ENCODE measurements at regions not wholly inside any gene's neighbourhood (a gene's known extent, or its start where the extent isn't known, plus 50 kb on each side); places are given as distances from the start of the nearest gene placed in this dataset.

DNA sequence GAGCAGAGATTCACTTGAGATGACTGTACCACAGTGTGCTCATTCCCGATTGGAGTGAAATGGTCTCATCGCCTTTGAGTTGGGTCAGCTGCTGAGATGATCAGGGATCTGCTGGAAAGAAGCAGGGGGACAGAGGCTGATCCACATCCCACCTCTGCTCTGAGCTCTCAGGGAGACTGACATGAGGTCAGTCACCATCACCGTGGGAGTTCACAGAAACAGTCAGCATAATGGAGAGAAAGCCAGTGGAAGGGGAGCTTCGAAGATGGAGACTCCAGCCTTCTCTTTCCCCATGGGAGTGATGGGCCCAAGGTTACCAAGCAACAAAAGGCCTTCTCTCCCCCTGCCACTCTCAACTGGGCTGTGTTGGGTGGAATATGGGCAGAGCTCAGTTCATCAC, 276.4 kb downstream of the CDK5RAP2 start:
- DNase-seq (ENCODE audit: low spot score), result no peak
- TF ChIP-seq, protein P1, sequence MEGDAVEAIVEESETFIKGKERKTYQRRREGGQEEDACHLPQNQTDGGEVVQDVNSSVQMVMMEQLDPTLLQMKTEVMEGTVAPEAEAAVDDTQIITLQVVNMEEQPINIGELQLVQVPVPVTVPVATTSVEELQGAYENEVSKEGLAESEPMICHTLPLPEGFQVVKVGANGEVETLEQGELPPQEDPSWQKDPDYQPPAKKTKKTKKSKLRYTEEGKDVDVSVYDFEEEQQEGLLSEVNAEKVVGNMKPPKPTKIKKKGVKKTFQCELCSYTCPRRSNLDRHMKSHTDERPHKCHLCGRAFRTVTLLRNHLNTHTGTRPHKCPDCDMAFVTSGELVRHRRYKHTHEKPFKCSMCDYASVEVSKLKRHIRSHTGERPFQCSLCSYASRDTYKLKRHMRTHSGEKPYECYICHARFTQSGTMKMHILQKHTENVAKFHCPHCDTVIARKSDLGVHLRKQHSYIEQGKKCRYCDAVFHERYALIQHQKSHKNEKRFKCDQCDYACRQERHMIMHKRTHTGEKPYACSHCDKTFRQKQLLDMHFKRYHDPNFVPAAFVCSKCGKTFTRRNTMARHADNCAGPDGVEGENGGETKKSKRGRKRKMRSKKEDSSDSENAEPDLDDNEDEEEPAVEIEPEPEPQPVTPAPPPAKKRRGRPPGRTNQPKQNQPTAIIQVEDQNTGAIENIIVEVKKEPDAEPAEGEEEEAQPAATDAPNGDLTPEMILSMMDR (IDR thresholded peaks at IDR 0.05; ENCODE audit: borderline replicate concordance, control extremely low read depth, extremely low read depth, insufficient read depth, missing control alignments), result no peak
- in situ Hi-C loops (cut with MboI; ENCODE audit: low sequenced_read_pairs, unreplicated experiment), result no loop called here

DNA sequence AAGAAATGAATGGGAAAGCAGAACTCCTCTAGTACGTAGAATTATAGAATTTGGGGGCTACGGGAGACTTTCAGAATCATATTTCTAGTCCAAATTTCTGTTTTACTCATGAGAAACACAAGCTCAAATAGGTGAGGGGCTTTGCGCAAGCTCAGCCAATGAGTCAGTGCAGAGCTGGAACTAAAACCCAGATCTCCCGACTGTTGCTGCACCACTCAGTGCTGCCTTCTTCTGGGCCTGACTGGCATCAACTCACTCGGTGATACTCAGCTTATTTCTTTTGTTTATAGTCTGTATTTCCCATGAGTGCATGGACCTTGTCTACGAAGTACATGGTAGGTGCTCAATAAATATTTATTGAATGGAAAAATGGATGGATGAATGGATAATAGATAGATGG, 280.2 kb downstream of the CDK5RAP2 start:
- DNase-seq (ENCODE audit: low spot score), result no peak
- in situ Hi-C loops (cut with MboI; ENCODE audit: low sequenced_read_pairs, unreplicated experiment), result no loop called here
- TF ChIP-seq, protein P1 (IDR thresholded peaks at IDR 0.05; ENCODE audit: borderline replicate concordance, control extremely low read depth, extremely low read depth, insufficient read depth, missing control alignments), result no peak

DNA sequence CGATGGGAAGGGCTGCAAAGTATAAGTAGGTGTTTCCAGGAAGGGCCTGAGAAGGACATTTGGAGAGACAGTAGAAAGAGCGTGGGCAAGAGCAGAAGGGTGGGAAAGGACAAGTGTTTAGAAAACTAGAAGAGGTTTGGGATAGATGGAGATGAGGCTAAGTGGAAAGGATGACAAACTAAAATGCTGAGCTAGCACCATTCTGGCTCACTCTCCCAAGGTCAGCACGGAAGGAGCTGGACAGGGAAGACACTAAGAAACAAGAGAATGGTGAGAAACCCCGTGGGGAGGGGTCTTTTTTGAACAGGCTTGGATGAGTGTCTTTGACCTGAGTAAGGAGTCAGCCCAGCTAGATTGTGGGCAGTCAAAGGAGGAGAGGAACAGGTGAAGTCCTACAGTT, 286.0 kb downstream of the CDK5RAP2 start:
- in situ Hi-C loops (cut with MboI; ENCODE audit: low sequenced_read_pairs, unreplicated experiment), result no loop called here
- no peak for DNase-seq (ENCODE audit: low spot score)
- TF ChIP-seq, protein P1 (IDR thresholded peaks at IDR 0.05; ENCODE audit: borderline replicate concordance, control extremely low read depth, extremely low read depth, insufficient read depth, missing control alignments), result no peak

DNA sequence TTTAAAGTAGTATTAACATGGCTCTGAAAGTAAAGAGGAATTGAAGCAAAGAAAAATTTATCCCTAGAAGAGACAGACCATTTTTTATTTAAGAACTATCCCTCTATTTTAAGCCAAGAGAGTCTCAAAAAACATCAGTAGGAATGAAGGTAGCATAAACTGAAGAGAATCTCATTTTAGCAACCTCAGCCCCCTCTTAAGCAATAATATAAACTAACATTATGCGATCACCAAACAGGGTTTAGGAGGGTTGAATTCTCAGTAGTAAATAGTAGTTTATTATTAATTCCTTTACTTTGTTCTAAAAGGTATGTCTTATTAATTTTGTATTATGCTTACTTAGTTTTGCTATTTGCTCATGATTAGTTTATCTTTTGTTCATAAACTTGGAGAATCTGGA, 287.4 kb downstream of the CDK5RAP2 start:
- TF ChIP-seq, protein P1 (IDR thresholded peaks at IDR 0.05; ENCODE audit: borderline replicate concordance, control extremely low read depth, extremely low read depth, insufficient read depth, missing control alignments), result no peak
- in situ Hi-C loops (cut with MboI; ENCODE audit: low sequenced_read_pairs, unreplicated experiment), result no loop called here
- DNase-seq (ENCODE audit: low spot score), result no peak

DNA sequence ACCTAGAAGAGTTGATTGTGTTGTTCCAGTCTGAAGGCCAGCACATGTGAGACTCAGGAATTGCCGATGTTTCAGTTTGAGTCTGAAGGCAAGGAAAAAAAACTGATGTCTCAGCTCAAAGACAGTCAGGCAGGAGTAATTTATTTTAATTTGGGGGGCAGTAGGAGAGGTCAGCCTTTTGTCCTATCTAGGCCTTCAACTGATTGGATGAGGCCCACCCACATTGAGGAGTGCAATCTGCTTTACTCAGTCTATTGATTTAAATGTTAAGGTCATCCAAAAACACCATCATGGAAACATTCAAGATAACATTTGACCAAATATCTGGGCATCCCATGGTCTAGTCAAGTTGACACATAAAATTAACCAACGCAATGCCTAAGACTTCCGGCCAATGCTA, 288.9 kb downstream of the CDK5RAP2 start:
- TF ChIP-seq, protein P1 (IDR thresholded peaks at IDR 0.05; ENCODE audit: borderline replicate concordance, control extremely low read depth, extremely low read depth, insufficient read depth, missing control alignments), result no peak
- in situ Hi-C loops (cut with MboI; ENCODE audit: low sequenced_read_pairs, unreplicated experiment), result no loop called here
- DNase-seq (ENCODE audit: low spot score), result no peak

DNA sequence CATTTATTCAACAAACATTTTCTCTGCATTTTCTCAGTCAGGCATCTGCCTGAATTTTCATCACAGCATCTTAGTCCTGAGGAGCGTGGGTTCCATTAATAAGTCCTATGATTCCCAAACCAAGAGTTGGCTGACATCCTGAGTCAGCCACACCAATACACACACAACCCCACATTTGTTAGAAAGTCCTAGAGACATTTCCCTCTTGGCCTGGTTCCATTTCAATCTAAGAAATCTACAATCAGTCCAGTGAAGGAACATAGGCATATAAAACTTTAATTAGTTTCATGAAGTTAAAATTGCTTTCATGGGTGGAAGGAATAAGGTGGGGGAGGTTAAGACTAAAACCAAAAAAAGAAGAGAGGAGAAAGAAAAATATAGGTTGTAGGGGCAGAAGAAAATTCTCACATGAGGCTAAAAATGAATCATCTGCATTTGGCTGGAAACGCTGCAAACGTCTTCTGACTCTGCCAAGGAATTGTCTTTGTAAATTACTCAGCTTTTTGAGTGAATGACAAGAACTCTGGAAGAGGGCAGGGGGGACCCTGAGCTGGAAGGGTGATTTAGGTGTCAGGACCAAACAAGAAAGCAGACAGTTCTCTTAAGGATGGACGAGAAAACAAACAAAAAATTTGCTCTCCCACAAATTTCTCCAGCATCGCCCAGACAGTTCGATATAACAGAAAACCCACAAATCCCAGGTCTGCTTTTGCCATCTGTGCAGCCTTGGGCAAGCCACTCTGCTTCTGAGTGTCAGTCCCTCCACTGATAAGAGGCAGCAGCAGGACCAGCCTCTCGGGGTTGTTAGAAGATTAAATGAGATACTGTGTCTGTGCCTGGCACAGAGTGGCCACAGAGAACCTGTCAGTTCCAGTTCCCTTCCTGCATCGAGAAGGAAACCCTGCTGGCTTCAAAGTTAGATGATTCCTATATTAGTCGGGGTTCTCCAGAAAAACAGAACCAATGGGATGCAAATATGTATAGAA, 289.7 kb downstream of the CDK5RAP2 start:
- in situ Hi-C loops (cut with MboI; ENCODE audit: low sequenced_read_pairs, unreplicated experiment), result no loop called here
- TF ChIP-seq, protein P1 (IDR thresholded peaks at IDR 0.05; ENCODE audit: borderline replicate concordance, control extremely low read depth, extremely low read depth, insufficient read depth, missing control alignments), result no peak
- DNase-seq (ENCODE audit: low spot score), result no peak
